ENCODE measurements at regions not wholly inside any gene's neighbourhood (a gene's known extent, or its start where the extent isn't known, plus 50 kb on each side); places are given as distances from the start of the nearest gene placed in this dataset.
A peak's percentile ranks its signal among the peaks of the same experiment; 100 is the strongest.
"Not testable (repeated sequence)": the region's sequence is repeated elsewhere in the genome, so short reads cannot be mapped to it uniquely, and the experiment has no call there.

DNA sequence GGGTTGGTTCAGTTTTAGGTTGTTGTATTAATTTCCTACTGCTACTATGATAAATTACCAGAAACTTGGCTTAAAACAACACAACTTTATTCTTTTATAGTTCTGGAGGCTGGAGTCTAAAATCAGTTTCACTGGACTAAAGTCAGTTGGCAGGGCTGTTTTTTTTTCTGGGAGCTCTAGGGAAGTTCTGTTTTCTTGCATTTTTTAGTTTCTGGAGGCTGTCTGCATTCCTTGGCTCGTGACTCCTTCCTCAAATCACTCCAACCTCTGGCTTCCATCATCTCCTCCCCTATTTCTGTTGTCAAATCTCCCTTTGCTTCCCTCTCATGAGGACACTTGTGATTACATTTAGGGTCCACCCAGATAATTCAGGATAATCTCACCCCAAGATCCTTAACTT, 51.3 kb upstream of the SUB1 start:
- H3K4me3 ChIP-seq, result no peak overlapping the region
- no peak overlapping the region for H3K27ac ChIP-seq
- H3K36me3 ChIP-seq, result no peaks in the 10 kb centered on the region
- DNase-seq, result no peak
- no peak for TF ChIP-seq CTCF (IDR thresholded peaks at IDR 0.05)
- no peak for TF ChIP-seq POLR2A (IDR thresholded peaks at IDR 0.05)
- no peaks in the 10 kb centered on the region for H3K4me1 ChIP-seq
- no peaks in the 10 kb centered on the region for H3K27me3 ChIP-seq
- H3K9me3 ChIP-seq, result no peaks in the 10 kb centered on the region

DNA sequence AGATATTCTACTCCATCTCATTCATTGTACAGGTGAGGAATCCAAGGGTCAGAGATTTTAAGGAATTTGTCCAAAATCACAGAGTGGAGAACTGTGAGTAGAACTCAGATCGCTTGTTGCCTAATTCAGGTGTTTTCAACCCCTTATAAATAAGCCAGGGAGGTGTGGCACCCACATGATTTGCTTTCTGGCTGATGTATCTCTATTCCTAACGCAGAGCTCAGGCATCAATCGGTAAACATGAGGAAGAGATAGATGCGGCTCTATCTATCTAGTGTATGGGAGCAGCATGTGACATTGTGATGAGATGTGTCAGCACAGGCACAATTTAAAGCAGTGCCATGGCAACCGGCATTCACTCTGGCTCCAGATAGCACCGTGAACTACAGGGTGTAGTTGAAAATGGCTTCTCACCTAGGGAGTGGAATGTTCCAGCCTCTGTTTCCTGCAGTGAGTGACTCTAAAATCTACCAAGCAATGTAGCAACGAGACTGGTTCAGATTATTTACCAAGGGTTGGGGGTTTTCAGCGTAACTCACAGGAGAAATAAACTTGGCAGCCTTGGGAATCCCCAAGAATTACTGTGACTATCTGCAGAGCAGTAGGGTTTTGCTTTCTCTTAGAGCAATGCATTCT, 53.4 kb upstream of the SUB1 start:
- DNase-seq, result no peak
- no peaks in the 10 kb centered on the region for H3K36me3 ChIP-seq
- no peaks in the 10 kb centered on the region for H3K27me3 ChIP-seq
- H3K27ac ChIP-seq, result peak overlapping the region in 1 of 4 donors; percentile 20
- H3K9me3 ChIP-seq, result no peaks in the 10 kb centered on the region
- H3K4me1 ChIP-seq, result no peaks in the 10 kb centered on the region
- TF ChIP-seq CTCF (IDR thresholded peaks at IDR 0.05) (no peak), POLR2A (IDR thresholded peaks at IDR 0.05) (no peak)
- peak overlapping the region in 2 of 4 donors; percentile 8 to 22 for H3K4me3 ChIP-seq

GRCh38 chr5:32527321-32527720, 58.0 kb upstream of the SUB1 start:
- not testable (repeated sequence) for H3K9me3 ChIP-seq, H3K27ac ChIP-seq, DNase-seq, H3K36me3 ChIP-seq, H3K4me3 ChIP-seq, H3K4me1 ChIP-seq, H3K27me3 ChIP-seq

- TF ChIP-seq POLR2A (IDR thresholded peaks at IDR 0.05), result no peak
- TF ChIP-seq CTCF (IDR thresholded peaks at IDR 0.05), result no peak
- no peaks in the 10 kb centered on the region for H3K9me3 ChIP-seq
- no peak overlapping the region for H3K4me3 ChIP-seq
- no peaks in the 10 kb centered on the region for H3K36me3 ChIP-seq
- H3K27me3 ChIP-seq, result no peaks in the 10 kb centered on the region
- H3K4me1 ChIP-seq, result no peaks in the 10 kb centered on the region
- no peak for DNase-seq
- H3K27ac ChIP-seq, result no peak overlapping the region
These were observed 58.5 kb upstream of the SUB1 start for GRCh38 chr5:32526810-32527209.

GRCh38 chr5:32523625-32524024, 61.7 kb upstream of the SUB1 start:
- Histone ChIP-seq H3K4me1 (no peaks in the 10 kb centered on the region), H3K9me3 (no peaks in the 10 kb centered on the region), H3K4me3 (no peak overlapping the region), H3K27me3 (no peaks in the 10 kb centered on the region), H3K27ac (no peak overlapping the region), H3K36me3 (no peaks in the 10 kb centered on the region)
- no peak for DNase-seq
- TF ChIP-seq CTCF (IDR thresholded peaks at IDR 0.05) (no peak), POLR2A (IDR thresholded peaks at IDR 0.05) (no peak)

DNA sequence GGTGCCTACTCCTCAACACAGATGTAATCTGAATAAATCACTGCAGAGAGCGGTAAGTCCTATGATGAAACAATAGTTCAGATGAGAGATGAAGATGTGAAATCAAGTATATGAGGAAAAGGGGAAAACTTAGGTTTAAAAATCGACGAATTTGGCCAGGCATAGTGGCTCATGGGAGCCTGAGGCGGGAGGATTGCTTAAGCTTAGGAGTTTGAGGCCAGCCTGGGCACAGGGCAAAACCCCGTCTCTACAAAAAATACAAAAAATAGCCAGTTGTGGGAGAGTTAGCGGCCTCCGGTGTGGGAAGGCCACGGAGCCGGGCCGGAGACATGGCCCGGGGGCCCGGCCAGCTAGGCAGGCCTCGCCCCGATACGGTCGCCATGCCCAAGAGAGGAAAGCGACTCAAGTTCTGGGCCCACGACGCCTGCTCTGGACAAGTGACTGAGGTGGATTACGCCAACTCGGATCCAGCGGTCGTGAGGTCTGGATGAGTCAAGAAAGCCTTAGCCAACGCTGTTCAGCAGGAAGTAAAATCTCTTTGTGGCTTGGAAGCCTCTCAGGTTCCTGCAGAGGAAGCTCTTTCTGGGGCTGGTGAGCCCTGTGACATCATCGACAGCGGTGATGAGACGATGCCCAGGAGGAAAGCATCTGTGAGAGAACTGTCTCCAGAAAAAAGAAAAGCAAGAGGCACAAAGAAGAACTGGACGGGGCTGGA, 62.8 kb upstream of the SUB1 start:
- Histone ChIP-seq H3K4me3 (no peak overlapping the region), H3K27me3 (no peaks in the 10 kb centered on the region)
- DNase-seq, result no peak

More for the DNA sequence above, 62.8 kb upstream of the SUB1 start:
- Histone ChIP-seq H3K4me1 (no peaks in the 10 kb centered on the region), H3K27ac (no peak overlapping the region), H3K9me3 (no peaks in the 10 kb centered on the region), H3K36me3 (no peaks in the 10 kb centered on the region)
- TF ChIP-seq POLR2A (IDR thresholded peaks at IDR 0.05), result no peak
- TF ChIP-seq CTCF (IDR thresholded peaks at IDR 0.05), result no peak

Measured in Peyer's patch (tissue), 4 donors.